Embryonic facial prominence (tissue), 1 donor: ENCODE measurements at regions not wholly inside any gene's neighbourhood (a gene's known extent, or its start where the extent isn't known, plus 50 kb on each side); places are given as distances from the start of the nearest gene placed in this dataset.

Experiments used
- DNase-seq: peaks from one replicate; pipeline ENCODE4 v3.0.0-alpha.2; 2016; ENCODE audit errors: extremely low spot score

DNA sequence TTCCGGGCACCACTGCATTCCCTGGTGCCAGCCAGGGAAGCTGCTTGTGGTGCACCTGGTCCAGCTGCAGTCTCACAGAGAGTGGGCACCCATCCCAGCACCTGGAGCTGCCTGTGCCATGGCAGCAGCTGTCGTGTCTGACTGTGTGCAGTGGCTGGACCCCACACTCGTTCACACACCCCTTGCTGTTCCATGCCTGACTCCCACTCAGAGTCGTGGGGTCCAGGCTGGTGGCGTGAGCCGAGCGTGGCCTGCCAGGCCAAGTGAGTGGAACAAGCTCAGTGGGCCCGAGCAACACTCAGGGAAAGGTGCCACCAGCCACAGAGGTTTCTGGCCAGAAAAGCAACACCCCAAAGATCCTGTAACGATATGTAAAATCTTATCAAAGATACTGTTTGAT is 97.2 kb upstream of the KCNK1 start:
- DNase-seq: no peak

DNA sequence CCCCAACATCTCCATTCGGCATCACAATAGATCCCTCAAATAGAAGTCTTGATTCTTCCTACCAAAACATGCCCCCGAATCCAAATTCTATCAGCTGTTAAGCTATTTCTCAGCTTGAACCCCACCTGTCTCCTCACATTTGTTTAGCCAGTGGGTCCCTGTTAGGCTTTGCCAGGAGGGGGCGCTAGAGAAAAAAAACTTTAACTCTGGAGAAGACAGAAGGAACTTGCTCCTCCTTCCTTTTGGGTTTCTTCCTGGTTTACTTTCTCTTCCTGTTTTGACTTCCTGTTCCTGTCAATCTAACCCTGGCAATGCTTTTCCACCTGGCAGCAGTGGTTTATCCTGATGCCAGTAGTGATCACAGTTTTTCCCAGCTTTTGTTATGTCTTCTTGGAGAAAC is 95.6 kb upstream of the KCNK1 start:
- no peak for DNase-seq

DNA sequence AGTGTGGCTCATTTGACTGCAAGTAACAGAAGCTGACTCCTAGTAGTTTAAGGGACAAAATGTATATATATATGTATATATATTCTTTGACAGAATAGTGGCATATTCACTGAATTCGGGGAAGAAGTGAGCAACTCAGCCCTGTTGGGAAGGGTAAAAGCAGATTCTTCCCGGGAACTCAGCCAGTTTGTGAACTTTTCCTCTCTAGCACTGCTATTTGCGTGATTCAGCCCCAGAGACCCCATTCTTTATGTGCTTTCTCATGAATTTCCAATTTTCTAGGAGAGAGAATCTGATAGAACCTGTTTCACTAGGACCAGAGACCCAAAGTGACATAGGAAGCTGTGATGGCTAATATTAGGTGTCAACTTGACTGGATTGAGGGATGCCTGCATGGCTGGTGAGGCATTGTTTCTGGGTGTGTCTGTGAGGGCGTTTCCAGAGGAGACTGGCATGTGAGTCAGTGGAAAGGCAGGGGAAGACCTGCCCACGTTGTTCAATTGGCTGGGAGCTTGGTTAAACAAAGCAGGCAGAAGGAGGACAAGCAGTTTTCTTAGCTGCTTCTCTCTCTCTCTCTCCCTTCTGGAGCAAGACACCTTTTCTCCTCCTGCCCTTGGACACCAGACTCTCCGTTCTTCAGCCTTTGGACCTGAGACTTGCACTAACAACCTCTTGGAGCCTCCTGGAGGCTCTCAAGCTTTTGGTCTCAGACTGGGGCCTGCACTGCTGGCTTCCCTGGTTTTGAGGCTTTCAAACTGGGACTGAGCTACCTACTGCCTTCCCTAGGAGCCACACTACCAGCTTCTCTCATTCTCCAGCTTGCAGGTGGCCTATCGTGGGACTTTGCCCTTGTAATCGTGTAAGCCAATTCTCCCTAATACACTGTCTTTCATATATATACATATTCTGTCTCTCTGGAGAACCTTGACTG is 93.4 kb upstream of the KCNK1 start:
- DNase-seq: no peak

DNA sequence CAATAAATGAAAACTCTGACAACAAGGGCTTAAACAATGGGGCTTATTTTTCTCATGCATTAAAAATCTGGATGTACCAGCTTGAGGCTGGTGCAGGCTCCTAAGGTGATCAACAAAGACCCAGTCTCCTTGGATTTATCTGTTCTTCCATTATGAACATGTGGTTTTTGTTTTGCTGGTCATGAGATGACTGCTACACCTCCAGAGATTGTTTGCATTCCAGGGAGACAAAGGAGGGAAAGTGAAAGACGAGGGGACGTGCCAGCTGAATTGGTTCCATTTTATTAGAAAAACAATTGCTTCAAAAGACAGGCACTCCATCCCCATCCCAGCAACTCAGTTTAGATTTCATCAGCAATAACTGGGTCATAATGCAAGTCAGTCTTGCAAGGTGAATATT is 90.9 kb upstream of the KCNK1 start:
- DNase-seq: no peak

DNA sequence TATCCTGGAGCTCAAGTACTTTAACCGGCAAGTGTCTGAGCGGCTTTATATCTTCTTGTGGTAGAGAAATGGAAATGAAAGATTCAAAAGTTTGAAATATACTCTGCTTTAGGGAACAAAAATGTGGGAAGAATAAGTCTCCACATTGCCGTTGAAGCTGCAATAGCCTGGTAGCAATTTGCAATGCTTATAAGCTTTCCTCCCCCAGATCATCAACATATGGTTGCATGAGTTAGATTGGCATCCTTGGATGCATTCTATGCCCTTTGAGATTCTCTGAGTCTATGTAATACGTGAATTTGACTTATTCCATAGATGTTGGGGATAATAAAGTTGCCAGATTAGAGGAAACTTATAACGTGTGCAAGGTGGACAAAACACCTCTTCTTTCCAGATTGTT is 86.1 kb upstream of the KCNK1 start:
- DNase-seq: no peak

DNA sequence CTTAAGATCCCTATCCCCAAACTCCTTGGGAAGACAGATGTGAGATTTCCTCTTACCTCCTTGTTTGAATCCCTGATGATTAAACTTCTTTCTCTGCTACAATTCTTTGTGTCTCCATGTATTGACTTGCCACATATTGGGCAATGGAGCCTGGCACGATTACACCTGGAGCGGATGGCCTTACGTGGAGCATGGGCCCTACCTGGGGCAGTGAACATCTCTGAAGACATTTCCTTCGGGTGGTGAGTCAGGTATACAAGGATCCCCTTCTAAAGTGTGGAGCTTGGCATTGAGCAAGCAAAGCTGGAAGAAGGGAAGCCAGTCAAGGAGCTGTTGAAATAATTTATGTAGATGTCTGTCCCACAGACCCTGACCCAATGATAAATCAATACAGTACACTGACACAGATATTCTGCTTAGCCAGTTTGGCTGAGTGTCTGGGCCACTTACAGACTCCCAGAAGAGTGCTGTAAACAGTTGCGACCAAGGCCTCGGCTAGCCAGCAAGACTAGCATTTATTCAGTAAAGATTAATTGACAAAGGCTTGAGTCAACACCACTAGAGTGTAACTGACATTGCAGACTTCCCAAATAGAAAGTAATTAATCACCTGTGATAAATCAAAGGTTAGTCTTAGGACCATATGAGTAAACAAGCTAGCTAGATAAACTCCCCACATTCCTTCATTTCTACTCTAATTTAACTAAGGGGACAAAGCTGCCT is 83.1 kb upstream of the KCNK1 start:
- no peak for DNase-seq

DNA sequence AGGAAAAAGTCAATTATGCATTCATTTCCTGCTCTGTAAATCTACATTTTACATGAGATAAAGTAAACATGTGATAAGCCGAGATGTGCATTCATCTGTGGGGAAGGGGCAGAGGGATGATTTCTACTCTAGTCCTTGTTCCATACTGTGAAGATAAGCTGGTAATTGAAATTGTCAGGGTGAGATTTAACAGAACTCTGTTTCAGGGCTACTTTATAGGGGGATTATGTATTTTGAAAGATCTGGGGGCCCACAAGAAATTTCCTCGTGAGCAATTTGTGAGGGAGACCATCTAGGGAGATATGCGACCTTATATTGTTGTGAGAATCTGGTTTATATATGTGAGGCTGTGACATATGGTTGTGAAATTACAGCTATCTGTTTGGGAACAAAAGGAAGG is 73.1 kb upstream of the KCNK1 start:
- no peak for DNase-seq

DNA sequence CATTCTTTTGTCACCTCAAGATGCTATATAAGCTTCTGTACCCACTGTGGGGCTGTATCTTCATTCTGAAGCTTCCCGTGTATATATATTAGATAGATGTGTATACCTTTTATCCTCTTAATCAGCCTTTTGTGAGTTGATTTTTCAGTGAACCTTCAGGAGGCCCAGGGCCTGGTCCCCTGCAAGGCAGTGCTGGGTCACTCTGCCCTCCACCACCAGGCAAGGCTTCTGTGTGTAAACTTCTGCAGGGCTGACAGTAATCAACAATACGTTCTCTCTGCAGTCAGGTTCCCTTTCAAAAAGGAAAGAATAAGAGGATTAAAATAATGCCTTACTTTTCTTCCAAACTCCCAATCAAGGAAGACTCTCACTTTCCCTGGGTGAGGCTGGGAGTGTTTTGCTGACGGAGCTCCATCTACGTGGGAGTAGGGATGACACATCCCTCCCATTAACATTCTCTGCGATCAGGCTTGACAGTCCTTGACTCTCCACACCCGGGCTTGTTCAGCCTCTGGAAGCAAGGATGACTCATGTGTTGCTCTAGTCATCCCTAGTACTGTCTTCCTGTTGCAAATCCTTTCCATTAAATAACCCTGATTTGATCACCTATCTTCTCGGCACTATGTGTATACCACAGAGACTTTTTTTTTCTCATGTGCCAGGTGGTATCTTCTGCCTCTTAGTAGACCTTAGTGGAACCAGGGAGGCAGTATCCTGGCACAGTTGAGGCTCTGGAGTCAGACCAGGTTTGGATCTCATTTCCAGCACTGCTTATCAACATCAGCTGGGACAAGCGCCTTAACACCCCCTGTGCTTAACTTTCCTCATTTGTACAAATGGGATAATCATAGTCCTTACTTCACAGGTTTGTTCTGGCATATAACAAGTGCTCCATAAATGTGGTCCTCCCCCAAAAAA is 70.3 kb upstream of the KCNK1 start:
- DNase-seq: no peak

DNA sequence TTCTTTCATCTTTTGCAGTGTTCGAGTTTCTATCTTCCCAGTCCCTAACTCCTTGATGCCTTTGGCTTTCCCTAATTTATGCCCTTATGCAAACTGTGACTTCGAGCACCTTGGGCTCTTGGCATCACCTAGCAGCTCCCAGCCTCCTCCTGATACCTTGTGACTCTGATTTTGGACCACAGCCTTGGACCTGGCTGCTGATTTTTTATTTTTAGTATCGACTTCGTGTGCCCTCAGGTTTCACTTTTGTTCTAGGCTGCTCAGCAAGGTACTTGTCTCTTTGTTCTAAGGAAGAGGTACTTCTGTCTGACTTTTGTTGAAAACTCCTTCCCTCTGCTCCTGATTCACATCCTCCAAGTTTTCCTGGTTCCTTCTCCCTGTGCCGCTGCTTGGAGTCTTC is 69.6 kb upstream of the KCNK1 start:
- DNase-seq: no peak

DNA sequence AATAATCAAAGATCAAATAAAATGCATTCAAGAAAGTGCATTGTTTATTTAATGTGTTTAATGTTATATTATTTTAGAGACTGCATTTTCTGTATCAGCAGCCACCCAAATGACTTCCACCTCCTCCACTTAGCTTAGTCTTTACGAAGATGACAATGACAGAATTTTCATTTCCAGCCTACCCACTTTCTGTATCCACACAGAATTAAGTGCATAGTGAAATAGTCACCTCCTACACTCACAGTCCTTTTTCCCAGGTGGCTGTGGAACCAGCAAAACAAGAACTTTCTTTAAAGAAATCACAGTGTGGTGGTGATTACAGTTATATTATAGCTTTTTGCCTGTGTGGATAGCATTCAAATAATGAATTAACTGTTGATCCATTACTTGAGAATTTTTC is 66.2 kb upstream of the KCNK1 start:
- DNase-seq: no peak

DNA sequence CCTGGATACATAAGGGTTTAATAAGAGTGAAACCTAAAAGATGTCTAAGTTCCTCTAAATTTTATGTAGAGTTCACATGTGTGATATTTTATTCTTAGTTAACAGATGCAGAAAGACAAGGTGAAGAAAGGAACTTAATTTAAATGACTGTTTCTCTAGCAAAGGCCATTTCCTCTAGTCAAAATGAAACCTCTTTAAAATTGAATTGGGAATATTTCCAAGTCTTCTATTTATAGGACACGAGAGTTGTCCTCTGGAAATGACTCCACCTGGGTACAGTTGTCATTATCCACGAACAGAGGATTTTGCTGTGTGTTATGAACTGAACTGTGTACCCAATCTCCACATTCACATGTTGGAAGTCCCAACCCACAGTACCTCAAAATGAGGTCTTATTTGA is 64.5 kb upstream of the KCNK1 start:
- no peak for DNase-seq

DNA sequence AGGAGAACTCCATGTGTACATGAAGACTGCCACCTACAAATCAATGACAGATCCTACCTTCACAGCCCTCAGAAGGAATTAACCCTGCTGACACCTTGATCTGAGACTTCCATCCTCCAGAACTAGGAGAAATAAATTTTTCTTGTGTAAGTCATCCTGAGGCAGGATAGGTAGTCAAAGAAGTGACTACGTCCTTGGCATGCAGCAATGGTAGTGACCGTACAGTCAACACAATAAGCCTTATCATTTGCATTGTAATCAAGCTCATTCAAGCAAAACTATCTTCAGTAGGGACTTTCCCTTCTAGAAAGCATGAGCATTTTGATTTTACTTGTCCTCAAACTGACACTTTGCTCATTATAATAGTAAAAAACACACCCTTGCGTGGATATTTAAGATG is 64.0 kb upstream of the KCNK1 start:
- no peak for DNase-seq

DNA sequence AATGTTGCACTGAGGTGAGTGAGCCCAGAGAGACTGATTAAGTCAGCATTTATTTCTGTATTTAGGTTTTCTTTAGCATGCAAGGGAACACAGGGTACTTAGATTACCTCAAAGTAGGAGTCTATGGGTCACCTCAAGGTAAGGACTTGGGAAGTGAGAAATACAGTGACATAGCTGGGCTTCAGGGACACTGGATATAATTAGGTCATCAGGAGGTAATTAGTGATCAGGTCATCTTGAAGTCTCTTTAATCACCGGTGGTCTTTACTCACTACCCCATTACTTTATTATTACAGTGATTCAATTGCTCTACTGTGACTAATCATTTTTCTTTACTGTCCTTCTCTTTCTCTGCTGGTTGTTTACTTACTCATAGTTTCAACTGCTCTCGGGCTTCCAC is 59.9 kb upstream of the KCNK1 start:
- DNase-seq: no peak

DNA sequence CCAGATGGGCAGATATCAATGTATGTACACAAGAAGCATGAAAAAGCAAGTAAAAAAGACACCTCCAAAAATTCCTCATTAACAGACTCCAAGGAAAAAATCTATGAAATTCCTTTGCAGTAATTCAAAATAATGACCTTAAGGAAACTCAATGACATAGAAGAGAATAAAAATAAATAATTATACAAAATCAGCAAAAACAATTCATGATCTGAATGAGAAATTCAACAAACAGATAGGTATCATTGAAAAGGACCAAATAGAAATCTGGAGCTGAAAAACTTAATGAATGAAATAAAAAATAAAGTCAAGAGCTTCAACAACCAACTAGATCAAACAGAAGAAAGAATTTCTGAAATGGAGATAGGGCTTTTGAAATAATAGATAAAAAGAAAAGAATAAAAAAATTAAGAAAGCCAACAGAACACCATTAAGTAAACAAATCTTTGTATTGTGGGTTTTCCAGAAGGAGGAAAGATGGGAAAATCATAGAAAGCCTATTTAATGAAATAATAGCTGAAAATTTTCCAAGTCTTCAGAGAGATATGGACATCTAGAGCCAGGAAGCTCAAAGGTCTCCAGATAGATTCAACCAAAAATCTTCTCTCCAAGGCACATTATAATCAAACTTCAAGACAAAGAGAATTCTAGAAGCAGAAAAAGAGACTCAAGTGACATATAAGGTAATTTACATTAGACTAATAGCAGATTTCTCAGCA is 52.0 kb upstream of the KCNK1 start:
- DNase-seq: no peak
